ENCODE measurements at regions not wholly inside any gene's neighbourhood (a gene's known extent, or its start where the extent isn't known, plus 50 kb on each side); places are given as distances from the start of the nearest gene placed in this dataset.

DNA sequence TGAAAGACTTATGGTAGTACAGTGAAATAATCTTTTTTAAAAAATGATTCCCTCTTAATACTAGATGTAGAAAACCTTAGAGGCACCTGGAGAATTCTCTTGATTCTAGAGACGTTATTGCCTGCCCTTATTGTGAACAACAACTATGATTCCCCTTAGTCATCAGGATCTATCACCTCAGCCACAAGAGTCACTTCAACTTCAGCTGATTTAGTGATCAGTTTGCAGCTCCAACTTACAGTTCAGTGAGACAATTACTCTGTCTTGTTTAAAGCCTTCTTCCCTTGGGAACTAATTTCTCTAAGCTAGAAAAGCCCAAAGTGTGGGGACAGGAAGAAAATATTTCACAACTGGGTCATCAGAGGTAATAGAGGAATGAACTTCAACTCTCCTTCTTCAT is 254.3 kb upstream of the SLITRK1 start:
- TF ChIP-seq, protein P1, sequence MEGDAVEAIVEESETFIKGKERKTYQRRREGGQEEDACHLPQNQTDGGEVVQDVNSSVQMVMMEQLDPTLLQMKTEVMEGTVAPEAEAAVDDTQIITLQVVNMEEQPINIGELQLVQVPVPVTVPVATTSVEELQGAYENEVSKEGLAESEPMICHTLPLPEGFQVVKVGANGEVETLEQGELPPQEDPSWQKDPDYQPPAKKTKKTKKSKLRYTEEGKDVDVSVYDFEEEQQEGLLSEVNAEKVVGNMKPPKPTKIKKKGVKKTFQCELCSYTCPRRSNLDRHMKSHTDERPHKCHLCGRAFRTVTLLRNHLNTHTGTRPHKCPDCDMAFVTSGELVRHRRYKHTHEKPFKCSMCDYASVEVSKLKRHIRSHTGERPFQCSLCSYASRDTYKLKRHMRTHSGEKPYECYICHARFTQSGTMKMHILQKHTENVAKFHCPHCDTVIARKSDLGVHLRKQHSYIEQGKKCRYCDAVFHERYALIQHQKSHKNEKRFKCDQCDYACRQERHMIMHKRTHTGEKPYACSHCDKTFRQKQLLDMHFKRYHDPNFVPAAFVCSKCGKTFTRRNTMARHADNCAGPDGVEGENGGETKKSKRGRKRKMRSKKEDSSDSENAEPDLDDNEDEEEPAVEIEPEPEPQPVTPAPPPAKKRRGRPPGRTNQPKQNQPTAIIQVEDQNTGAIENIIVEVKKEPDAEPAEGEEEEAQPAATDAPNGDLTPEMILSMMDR (IDR thresholded peaks at IDR 0.05), result no peak
- no peak for TF ChIP-seq POLR2A (IDR thresholded peaks at IDR 0.05)
- TF ChIP-seq POLR2AphosphoS5 (IDR thresholded peaks at IDR 0.05), result no peak
